ENCODE measurements at regions not wholly inside any gene's neighbourhood (a gene's known extent, or its start where the extent isn't known, plus 50 kb on each side); places are given as distances from the start of the nearest gene placed in this dataset.
"Not testable (repeated sequence)": the region's sequence is repeated elsewhere in the genome, so short reads cannot be mapped to it uniquely, and the experiment has no call there.

- no peak for DNase-seq (ENCODE audit: low read depth, low spot score)
Measured at GRCh38 chr19:33866696-33867095, 70.0 kb downstream of the KCTD15 start.

DNA sequence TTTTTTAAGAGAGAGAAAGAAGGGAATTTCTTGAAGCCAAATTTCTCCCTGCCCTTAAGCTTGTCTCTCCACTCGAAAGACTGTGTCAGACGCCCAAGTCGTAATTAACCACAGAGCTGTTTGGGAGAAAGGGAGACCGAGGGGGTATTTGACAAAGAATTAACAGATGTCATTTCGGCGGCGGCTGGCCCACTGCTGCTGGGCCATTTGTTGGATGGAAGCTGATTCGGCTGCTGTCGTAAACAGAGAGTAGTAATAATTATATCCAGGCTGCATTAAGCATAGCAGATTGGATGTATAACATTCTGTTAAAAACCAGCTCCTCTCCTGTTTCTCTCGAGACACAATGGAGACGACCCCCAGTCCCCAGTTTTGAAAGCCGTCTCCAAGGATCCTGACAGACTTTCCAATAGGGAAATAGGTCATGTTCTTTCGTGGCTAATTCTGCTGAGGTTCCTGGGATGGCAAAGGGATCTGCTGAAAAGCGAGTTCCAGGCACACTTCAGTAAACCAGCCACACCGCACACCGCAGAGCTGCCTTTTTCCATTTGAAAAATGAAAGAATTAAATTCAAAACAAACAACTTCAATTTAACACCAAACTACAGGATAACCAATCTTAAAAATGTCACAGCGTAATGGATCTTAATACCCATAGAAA, 71.5 kb downstream of the KCTD15 start:
- no peak for DNase-seq (ENCODE audit: low read depth, low spot score)

- no peak for DNase-seq (ENCODE audit: low read depth, low spot score)
Measured at GRCh38 chr19:33868788-33869412, 72.2 kb downstream of the KCTD15 start.

DNA sequence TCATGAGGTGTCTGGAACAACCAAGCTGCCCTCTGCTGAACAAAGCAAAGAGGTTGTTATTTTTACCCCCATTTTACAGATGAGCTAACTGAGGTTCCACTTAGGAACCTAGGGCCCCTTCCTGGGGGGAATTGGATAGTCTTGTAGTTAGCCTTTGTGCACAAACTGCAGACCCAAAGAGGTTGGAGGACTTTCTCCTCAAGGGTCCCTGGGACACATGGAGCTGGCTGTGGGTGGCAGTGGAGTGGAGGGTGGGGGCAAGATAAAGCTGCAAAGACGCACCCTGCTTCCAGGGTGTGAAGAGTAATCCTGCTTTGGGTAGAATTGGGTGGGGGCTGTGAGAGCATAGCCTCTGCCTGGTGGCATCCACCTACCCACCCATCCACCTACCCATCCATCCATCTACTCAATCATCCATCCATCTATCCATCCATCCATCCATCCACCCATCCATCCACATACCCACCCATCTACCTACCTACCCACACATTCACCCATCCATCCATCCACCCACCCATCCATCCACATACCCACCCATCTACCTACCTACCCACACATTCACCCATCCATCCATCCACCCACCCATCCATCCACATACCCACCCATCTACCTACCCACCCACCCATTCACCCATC, 73.7 kb downstream of the KCTD15 start:
- not testable (repeated sequence) for DNase-seq (ENCODE audit: low read depth, low spot score)

- DNase-seq (ENCODE audit: low read depth, low spot score) = no peak
Measured at GRCh38 chr19:33871605-33872004, 74.9 kb downstream of the KCTD15 start.

DNA sequence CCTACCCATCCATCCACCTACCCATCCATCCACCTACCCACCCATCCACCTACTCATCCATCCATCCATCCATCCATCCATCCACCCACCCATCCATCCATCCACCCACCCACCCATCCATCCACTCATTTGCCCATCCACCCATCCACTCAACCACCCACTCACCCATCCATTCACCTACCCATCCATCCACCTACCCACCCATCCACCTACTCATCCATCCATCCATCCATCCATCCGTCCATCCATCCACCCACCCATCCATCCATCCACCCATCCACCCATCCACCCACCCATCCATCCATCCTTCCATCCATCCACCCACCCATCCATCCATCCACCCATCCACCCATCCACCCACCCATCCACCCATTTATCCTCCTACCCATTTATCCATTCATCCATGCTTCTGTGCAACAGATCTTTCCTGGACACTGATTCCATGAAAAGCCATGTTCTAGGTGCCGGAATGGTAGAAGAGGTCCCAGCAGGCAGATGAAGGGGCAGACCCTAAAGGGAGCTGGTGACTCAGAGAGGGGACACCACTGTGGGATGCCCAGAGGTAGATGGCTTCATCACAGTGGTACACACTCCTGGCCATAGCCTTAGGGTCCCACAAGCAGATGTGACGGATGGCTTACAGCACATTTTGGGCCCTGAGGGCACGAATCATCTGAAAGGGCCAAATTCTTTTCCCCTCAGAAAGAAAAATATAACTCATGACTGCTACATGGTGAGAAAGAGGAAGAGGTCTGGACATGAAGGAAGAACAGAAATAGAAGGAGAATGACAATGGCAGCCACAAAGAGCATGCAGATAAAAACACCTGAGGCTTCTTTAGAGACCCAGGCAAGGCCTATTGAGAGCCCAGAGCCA, 76.0 kb downstream of the KCTD15 start:
- no peak for DNase-seq (ENCODE audit: low read depth, low spot score)

- no peak for DNase-seq (ENCODE audit: low read depth, low spot score)
Measured at GRCh38 chr19:33875071-33875470, 78.4 kb downstream of the KCTD15 start.

GRCh38 chr19:33876192-33876591, 79.5 kb downstream of the KCTD15 start:
- DNase-seq (ENCODE audit: low read depth, low spot score) = no peak

DNA sequence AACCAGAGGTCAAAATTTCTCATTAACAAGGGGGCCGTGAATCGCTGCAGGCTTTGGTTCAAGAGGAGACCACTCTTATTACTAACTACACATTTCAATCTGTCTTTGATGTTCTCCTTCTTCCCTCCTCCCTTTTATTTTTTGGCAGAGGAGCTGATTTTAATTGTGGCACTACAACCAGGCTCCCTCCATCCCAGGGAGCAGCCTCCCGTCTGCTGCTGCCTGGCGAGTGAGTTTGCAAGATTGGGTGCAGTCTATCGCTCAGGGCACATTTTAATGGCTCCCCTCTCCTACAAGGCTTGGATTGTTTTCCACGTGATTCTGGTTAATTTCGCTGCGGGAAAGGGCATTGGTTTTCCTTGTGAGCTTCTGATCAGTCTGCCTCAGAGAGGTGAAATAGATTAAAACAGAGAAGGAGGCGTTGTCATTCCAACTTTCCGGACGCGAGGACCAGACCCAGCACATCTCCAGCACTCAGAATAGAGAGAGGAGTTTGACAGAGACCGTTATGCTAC, 81.4 kb downstream of the KCTD15 start:
- DNase-seq (ENCODE audit: low read depth, low spot score) = no peak

DNA sequence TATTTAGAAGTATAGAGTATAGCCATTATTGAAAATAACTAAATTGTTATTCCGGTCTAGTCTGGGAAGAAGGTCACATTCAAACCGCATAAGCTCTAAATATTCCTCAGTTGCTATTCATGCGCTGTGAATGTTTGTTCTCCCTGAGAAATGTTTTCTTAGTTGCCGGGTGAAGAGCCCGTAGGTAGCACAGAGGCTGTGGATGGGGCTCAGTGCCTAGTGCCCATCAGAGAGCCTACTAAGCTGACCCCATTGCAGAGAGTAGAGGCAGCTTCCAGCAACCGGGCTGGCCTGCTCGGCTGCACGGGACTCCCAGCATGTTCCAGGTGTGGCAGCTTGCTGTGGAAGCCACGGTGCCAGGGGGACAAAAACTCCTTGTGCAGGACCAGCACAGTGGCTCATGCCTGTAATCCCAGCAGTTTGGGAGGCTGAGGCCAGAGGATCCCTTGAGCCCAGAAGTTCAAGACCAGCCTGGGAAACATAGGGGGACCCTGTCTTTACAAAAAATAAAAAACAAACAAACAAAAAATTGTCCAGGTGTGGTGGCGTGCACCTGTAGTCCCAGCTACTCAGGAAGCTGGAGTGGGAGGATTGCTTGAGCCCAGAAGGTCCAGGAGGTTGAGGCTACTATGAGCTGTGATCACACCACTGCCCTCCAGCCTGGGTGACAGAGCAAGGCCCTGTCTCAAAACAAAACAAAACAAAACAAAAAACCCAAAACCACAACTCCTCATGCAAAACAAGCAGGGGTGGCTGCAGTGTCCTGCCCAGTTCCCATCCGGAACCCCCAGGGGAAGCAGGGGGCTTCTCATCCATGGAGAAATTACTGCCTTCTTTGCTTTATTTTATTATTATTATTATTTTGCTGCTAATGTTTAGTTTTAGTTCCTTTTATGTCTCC, 82.5 kb downstream of the KCTD15 start:
- no peak for DNase-seq (ENCODE audit: low read depth, low spot score)

- DNase-seq (ENCODE audit: low read depth, low spot score) = no peak
Measured at GRCh38 chr19:33879818-33880575, 83.3 kb downstream of the KCTD15 start.

- DNase-seq (ENCODE audit: low read depth, low spot score) = no peak
Measured at GRCh38 chr19:33883859-33884519, 87.3 kb downstream of the KCTD15 start.

- no peak for DNase-seq (ENCODE audit: low read depth, low spot score)
Measured at GRCh38 chr19:33885236-33885635, 88.6 kb downstream of the KCTD15 start.

DNA sequence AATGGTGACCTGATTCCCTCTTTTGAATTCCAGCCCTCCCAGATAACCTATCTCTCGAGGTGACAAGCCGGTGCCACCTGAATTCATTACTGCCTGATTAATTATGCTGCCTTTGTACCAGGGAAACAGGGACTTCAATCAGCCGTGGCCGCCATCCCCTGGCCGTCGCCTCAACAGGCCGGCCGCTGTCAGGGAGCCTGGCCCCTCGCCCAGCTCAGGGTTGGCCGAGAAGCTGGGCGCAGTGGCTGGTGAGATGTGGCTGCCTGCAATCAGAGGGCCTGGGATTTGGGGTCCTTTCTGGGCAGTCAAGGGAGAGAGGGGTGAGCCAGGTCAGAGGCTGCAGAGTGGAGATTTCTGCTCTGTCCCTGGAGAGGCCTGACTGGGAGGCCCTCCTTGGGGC, 91.2 kb downstream of the KCTD15 start:
- no peak for DNase-seq (ENCODE audit: low read depth, low spot score)

DNA sequence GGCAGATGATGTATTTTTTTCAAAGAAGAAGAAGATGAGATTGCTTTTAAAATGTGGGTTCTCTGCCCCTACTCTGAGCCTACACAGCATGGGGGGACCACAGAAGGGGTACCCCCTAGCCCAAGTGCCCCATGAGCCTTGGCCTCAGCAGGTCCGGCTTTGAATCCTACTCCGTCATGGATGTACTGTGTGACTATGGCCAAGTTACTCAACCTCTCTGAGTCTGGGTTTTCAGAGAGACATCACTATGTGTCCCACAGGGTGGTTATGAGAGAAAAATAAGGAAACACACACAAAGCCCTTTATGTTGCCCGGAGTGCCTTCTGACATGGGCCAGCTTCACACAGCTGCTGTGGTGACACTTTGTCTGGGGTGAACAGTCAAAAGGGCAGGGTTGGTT, 92.0 kb downstream of the KCTD15 start:
- DNase-seq (ENCODE audit: low read depth, low spot score) = no peak

DNA sequence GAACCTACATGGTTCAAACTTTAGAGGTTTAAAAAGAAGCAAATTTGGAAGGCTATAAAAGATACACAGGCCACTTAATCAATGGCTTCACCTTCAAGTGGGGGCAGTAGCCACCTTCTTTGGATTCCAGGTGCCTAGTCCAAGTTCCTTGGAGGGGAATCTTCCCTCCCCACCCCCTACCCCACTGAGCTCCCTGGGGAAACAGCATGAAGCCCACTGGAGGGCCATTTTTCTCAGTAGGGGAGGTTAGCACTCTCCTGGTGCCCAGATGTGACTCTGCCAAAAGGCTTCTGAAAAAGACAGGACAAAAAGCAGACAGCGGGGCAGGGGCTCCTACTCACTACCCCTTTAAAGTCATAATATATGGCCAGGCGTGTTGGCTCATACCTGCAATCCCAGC, 93.9 kb downstream of the KCTD15 start:
- DNase-seq (ENCODE audit: low read depth, low spot score) = no peak

- DNase-seq (ENCODE audit: low read depth, low spot score) = no peak
Measured at GRCh38 chr19:33891773-33892172, 95.1 kb downstream of the KCTD15 start.

- DNase-seq (ENCODE audit: low read depth, low spot score) = no peak
Measured at GRCh38 chr19:33894787-33895186, 98.1 kb downstream of the KCTD15 start.

- no peak for DNase-seq (ENCODE audit: low read depth, low spot score)
Measured at GRCh38 chr19:33895366-33895765, 98.7 kb downstream of the KCTD15 start.

Data from activated CD4-positive, CD25-positive, alpha-beta regulatory T cell treated with anti-CD3 and anti-CD28 coated beads, Interleukin-2, amount 50 U/mL, for 16 hours (primary cell).